Epithelial cell of esophagus (primary cell): ENCODE measurements at regions not wholly inside any gene's neighbourhood (a gene's known extent, or its start where the extent isn't known, plus 50 kb on each side); places are given as distances from the start of the nearest gene placed in this dataset.

Experiments used
- DNase-seq: peaks from one replicate; pipeline ENCODE4 v3.0.0; 2010; ENCODE audit warnings: low read depth
- H3K4me3 ChIP-seq: 2 replicates; pipeline ENCODE4 v1.5.1; 2011; ENCODE audit warnings: mild to moderate bottlenecking, low read length, control low read depth
- CTCF ChIP-seq: IDR thresholded peaks from 2 replicates; pipeline ENCODE4 v1.5.1; 2011; ENCODE audit warnings: low read depth, mild to moderate bottlenecking, low read length, control low read depth, inconsistent platforms; ENCODE audit not compliant: insufficient read depth; ENCODE audit errors: missing control alignments

- DNase-seq = no peak
- TF ChIP-seq CTCF = no peak
- no peak overlapping the region for H3K4me3 ChIP-seq
Measured at GRCh38 chr5:2587189-2588031, 164.1 kb downstream of the IRX2 start.

GRCh38 chr5:2586016-2586715 is 165.3 kb downstream of the IRX2 start:
- no peak overlapping the region for H3K4me3 ChIP-seq
- TF ChIP-seq CTCF = no peak
- DNase-seq = no peak

- no peak for DNase-seq
- TF ChIP-seq CTCF = no peak
- H3K4me3 ChIP-seq = no peak overlapping the region
Measured at GRCh38 chr5:2584579-2585269, 166.8 kb downstream of the IRX2 start.

- H3K4me3 ChIP-seq = no peak overlapping the region
- no peak for DNase-seq
- TF ChIP-seq CTCF = no peak
Measured at GRCh38 chr5:2582507-2582906, 169.0 kb downstream of the IRX2 start.

GRCh38 chr5:2582106-2582505 is 169.4 kb downstream of the IRX2 start:
- no peak for DNase-seq
- no peak for TF ChIP-seq CTCF

GRCh38 chr5:2581418-2581817 is 170.1 kb downstream of the IRX2 start:
- no peak for TF ChIP-seq CTCF
- no peak for DNase-seq
- H3K4me3 ChIP-seq = no peak overlapping the region

More at GRCh38 chr5:2582106-2582505, 169.4 kb downstream of the IRX2 start:
- H3K4me3 ChIP-seq = no peak overlapping the region
